DMS 273 (cell line): ENCODE measurements at regions not wholly inside any gene's neighbourhood (a gene's known extent, or its start where the extent isn't known, plus 50 kb on each side); places are given as distances from the start of the nearest gene placed in this dataset.

Experiments
- DNase-seq: peaks from one replicate; lab custom pipeline; 2025; ENCODE audit not compliant: unreplicated experiment; lab: John Stamatoyannopoulos, UW

- no peak for DNase-seq
These were observed 77.2 kb downstream of the RFLNA start for GRCh38 chr12:124371970-124372555.

GRCh38 chr12:124371366-124371765 is 76.5 kb downstream of the RFLNA start:
- no peak for DNase-seq

GRCh38 chr12:124370851-124371250 is 76.0 kb downstream of the RFLNA start:
- DNase-seq = no peak

GRCh38 chr12:124370384-124370783 is 75.5 kb downstream of the RFLNA start:
- DNase-seq = no peak

- no peak for DNase-seq
These were observed 75.0 kb downstream of the RFLNA start for GRCh38 chr12:124369827-124370378.

GRCh38 chr12:124369055-124369826 is 74.3 kb downstream of the RFLNA start:
- DNase-seq = no peak

GRCh38 chr12:124368421-124369032 is 73.6 kb downstream of the RFLNA start:
- DNase-seq = no peak

GRCh38 chr12:124365726-124366430 is 71.0 kb downstream of the RFLNA start:
- DNase-seq = no peak
